A673 (cell line): ENCODE measurements at regions not wholly inside any gene's neighbourhood (a gene's known extent, or its start where the extent isn't known, plus 50 kb on each side); places are given as distances from the start of the nearest gene placed in this dataset.
"Not testable (repeated sequence)": the region's sequence is repeated elsewhere in the genome, so short reads cannot be mapped to it uniquely, and the experiment has no call there.

Source experiments
- BruUV-seq: library from RNA; stranded (reverse); fragments of 400-500 nt; replicated peaks from 2 replicates; lab custom pipeline; 2021; lab: Mats Ljungman, UMichigan
- CTCF ChIA-PET: fragments of 300-600 bp; sonication (Branson Sonifier 250); formaldehyde crosslinking; loops from one replicate; lab custom pipeline; 2022; ENCODE audit warnings: antibody characterized with exemption; lab: Charles Lee
- POLR2A ChIA-PET: fragments of 300-600 bp; sonication (Branson Sonifier 250); formaldehyde crosslinking; loops from one replicate; lab custom pipeline; 2022; ENCODE audit warnings: antibody characterized with exemption; ENCODE audit not compliant: low non-redundant PET; lab: Charles Lee
- DNase-seq: peaks from one replicate; pipeline ENCODE4 v3.0.0-alpha.2; 2015; ENCODE audit warnings: low spot score
- H3K27ac ChIP-seq: fragments of 200-600 bp; sonication (generic); 2 replicates; pipeline ENCODE4 v1.5.1; 2016; ENCODE audit warnings: mixed run types, low read depth, mild to moderate bottlenecking, mixed read lengths, antibody characterized with exemption, low read length; ENCODE audit not compliant: poor library complexity, severe bottlenecking
- H3K27me3 ChIP-seq: fragments of 200-600 bp; sonication (generic); replicated peaks from 2 replicates; pipeline ENCODE4 v1.6.1; 2017; ENCODE audit warnings: mixed run types, low read depth, mild to moderate bottlenecking, mixed read lengths, antibody characterized with exemption, low read length; ENCODE audit not compliant: insufficient read depth, poor library complexity
- H3K36me3 ChIP-seq: fragments of 200-600 bp; sonication (generic); 2 replicates; pipeline ENCODE4 v1.6.1; 2016; ENCODE audit warnings: mixed run types, mild to moderate bottlenecking, mixed read lengths, antibody characterized with exemption, low read length; ENCODE audit not compliant: insufficient read depth, poor library complexity, severe bottlenecking
- H3K4me1 ChIP-seq: fragments of 200-600 bp; sonication (generic); 2 replicates; pipeline ENCODE4 v1.6.1; 2017; ENCODE audit warnings: mixed run types, mild to moderate bottlenecking, mixed read lengths, antibody characterized with exemption, low read length; ENCODE audit not compliant: insufficient read depth, poor library complexity, severe bottlenecking
- H3K4me3 ChIP-seq: fragments of 200-600 bp; sonication (generic); 2 replicates; pipeline ENCODE4 v1.5.1; 2016; ENCODE audit warnings: low read depth, mixed run types, mild to moderate bottlenecking, mixed read lengths, low read length; ENCODE audit not compliant: poor library complexity, severe bottlenecking
- H3K9me3 ChIP-seq: fragments of 200-600 bp; sonication (generic); 2 replicates; pipeline ENCODE4 v1.6.1; 2016; ENCODE audit warnings: mixed run types, low read depth, mild to moderate bottlenecking, mixed read lengths, antibody characterized with exemption, low read length; ENCODE audit not compliant: poor library complexity, severe bottlenecking
- CTCF ChIP-seq: fragments of 300-800, 200-600 bp; sonication (generic); conservative IDR thresholded peaks from 2 replicates; pipeline ENCODE4 v1.5.1; 2017; ENCODE audit warnings: low read depth, mild to moderate bottlenecking, antibody characterized with exemption, low read length, moderate library complexity, mixed read lengths
- EZH2 ChIP-seq: fragments of 200-600 bp; sonication (generic); IDR thresholded peaks from 2 replicates; pipeline ENCODE4 v1.6.1; 2017; ENCODE audit warnings: borderline replicate concordance, low read depth, mild to moderate bottlenecking, mixed read lengths, antibody characterized with exemption, low read length; ENCODE audit not compliant: poor library complexity, severe bottlenecking
- intact Hi-C: fragments of 100-400 bp; cut with micrococcal nuclease; formaldehyde crosslinking; loops from one replicate; pipeline ENCODE4 v1.10.0; 2022; ENCODE audit not compliant: unreplicated experiment

- Histone ChIP-seq H3K4me1 (no peaks in the 10 kb centered on the region), H3K27ac (no peak overlapping the region), H3K36me3 (no peaks in the 10 kb centered on the region), H3K9me3 (no peaks in the 10 kb centered on the region), H3K27me3 (no peaks in the 10 kb centered on the region), H3K4me3 (no peak overlapping the region)
- intact Hi-C loops = no loop called here
- DNase-seq = no peak
- POLR2A ChIA-PET = no interaction called here
- BruUV-seq = no TSS peak
- CTCF ChIA-PET = no interaction called here
- TF ChIP-seq EZH2 = no peak
- no peak for TF ChIP-seq CTCF
Observed at GRCh38 chr5:83810511-83810910, 89.9 kb upstream of the HAPLN1 start.

DNA sequence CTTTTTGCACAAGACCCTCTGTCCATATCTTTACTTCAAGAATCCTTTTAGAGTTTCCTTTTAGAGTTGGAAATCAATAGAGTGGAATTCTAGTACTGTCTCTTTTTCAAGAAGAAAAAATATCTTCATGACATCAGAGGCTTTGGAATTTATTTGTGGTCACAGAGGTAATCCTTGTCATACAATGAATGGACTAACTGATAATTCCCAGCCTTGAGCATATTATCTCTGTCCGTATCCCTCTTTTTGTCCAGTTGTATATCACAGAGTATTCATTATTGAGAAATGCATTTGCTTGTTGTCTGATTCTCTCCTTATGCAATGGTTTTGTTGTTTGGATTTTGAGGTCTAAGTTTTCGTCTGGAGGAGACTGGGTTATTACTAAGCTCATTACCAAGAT lies 82.0 kb upstream of the HAPLN1 start:
- no peak for DNase-seq
- CTCF ChIA-PET = no interaction called here
- intact Hi-C loops = no loop called here

GRCh38 chr5:83800201-83800600 lies 79.5 kb upstream of the HAPLN1 start:
- no peak overlapping the region for H3K4me3 ChIP-seq
- intact Hi-C loops = no loop called here
- no peak overlapping the region for H3K27ac ChIP-seq
- ChIA-PET CTCF (no interaction called here), POLR2A (no interaction called here)
- no peak for TF ChIP-seq EZH2
- TF ChIP-seq CTCF = no peak
- H3K36me3 ChIP-seq = no peaks in the 10 kb centered on the region
- BruUV-seq = no TSS peak
- no peaks in the 10 kb centered on the region for H3K27me3 ChIP-seq
- DNase-seq = no peak
- no peaks in the 10 kb centered on the region for H3K9me3 ChIP-seq
- H3K4me1 ChIP-seq = no peaks in the 10 kb centered on the region

More for the DNA sequence above, 82.0 kb upstream of the HAPLN1 start:
- no peaks in the 10 kb centered on the region for H3K9me3 ChIP-seq
- no peaks in the 10 kb centered on the region for H3K4me1 ChIP-seq
- no peak overlapping the region for H3K27ac ChIP-seq
- no peak for TF ChIP-seq EZH2
- TF ChIP-seq CTCF = no peak
- BruUV-seq = no TSS peak
- H3K36me3 ChIP-seq = no peaks in the 10 kb centered on the region
- POLR2A ChIA-PET = no interaction called here
- no peaks in the 10 kb centered on the region for H3K27me3 ChIP-seq
- H3K4me3 ChIP-seq = no peak overlapping the region

DNA sequence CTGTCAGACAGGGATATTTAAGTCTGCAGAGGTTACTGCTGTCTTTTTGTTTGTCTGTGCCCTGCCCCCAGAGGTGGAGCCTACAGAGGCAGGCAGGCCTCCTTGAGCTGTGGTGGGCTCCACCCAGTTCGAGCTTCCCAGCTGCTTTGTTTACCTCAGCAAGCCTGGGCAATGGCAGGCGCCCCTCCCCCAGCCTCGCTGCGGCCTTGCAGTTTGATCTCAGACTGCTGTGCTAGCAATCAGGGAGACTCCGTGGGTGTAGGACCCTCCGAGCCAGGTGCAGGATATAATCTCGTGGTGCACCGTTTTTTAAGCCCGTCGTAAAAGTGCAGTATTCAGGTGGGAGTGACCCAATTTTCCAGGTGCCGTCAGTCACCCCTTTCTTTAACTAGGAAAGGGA lies 78.4 kb upstream of the HAPLN1 start:
- H3K27me3 ChIP-seq, H3K4me3 ChIP-seq, POLR2A ChIA-PET, BruUV-seq, CTCF ChIA-PET, H3K4me1 ChIP-seq, intact Hi-C loops, DNase-seq, H3K36me3 ChIP-seq, H3K27ac ChIP-seq, H3K9me3 ChIP-seq: not testable (repeated sequence)
